MM.1S (cell line): ENCODE measurements at regions not wholly inside any gene's neighbourhood (a gene's known extent, or its start where the extent isn't known, plus 50 kb on each side); places are given as distances from the start of the nearest gene placed in this dataset.
"Not testable (repeated sequence)": the region's sequence is repeated elsewhere in the genome, so short reads cannot be mapped to it uniquely, and the experiment has no call there.

Experiments used
- DNase-seq: peaks from one replicate; pipeline ENCODE4 v3.0.0-alpha.2; 2015
- H2AFZ ChIP-seq: fragments of 300-600 bp; sonication (generic); 2 replicates; pipeline ENCODE4 v1.6.0; 2016; ENCODE audit warnings: antibody characterized with exemption, low read length
- H3F3A ChIP-seq: fragments of 300-600 bp; sonication (generic); 2 replicates; pipeline ENCODE4 v1.6.1; 2016; ENCODE audit warnings: mild to moderate bottlenecking, antibody characterized with exemption, low read length, moderate library complexity, mixed read lengths; ENCODE audit not compliant: insufficient read depth
- H3K27ac ChIP-seq: fragments of 300-600 bp; sonication (generic); 2 replicates; pipeline ENCODE4 v1.5.1; 2016; ENCODE audit warnings: mild to moderate bottlenecking, low read length
- H3K27me3 ChIP-seq: fragments of 300-600 bp; sonication (generic); replicated peaks from 2 replicates; pipeline ENCODE4 v1.6.0; 2016; ENCODE audit warnings: low read length; ENCODE audit not compliant: insufficient read depth
- H3K36me3 ChIP-seq: fragments of 300-600 bp; sonication (generic); replicated peaks from 2 replicates; pipeline ENCODE4 v1.6.1; 2016; ENCODE audit warnings: mild to moderate bottlenecking, low read length, mixed read lengths; ENCODE audit not compliant: insufficient read depth
- H3K4me1 ChIP-seq: fragments of 300-600 bp; sonication (generic); 2 replicates; pipeline ENCODE4 v1.6.1; 2016; ENCODE audit warnings: low read length, mixed read lengths
- H3K4me2 ChIP-seq: fragments of 300-600 bp; sonication (generic); 2 replicates; pipeline ENCODE4 v1.6.0; 2016; ENCODE audit warnings: low read depth, low read length
- H3K4me3 ChIP-seq: fragments of 300-600 bp; sonication (generic); 2 replicates; pipeline ENCODE4 v1.5.1; 2016; ENCODE audit warnings: low read length, mixed read lengths
- H3K79me2 ChIP-seq: fragments of 300-600 bp; sonication (generic); 2 replicates; pipeline ENCODE4 v1.6.1; 2016; ENCODE audit warnings: mixed run types, low read length, mixed read lengths
- H3K9ac ChIP-seq: fragments of 300-600 bp; sonication (generic); 2 replicates; pipeline ENCODE4 v1.6.1; 2016; ENCODE audit warnings: low read length, mixed read lengths
- H3K9me2 ChIP-seq: fragments of 300-600 bp; sonication (generic); replicated peaks from 2 replicates; pipeline ENCODE4 v1.6.1; 2016; ENCODE audit warnings: mild to moderate bottlenecking, low read length, mixed read lengths; ENCODE audit not compliant: insufficient read depth
- H3K9me3 ChIP-seq: fragments of 300-600 bp; sonication (generic); replicated peaks from 2 replicates; pipeline ENCODE4 v1.6.1; 2016; ENCODE audit warnings: mild to moderate bottlenecking, low read length, mixed read lengths; ENCODE audit not compliant: insufficient read depth
- H4K20me1 ChIP-seq: fragments of 300-600 bp; sonication (generic); 2 replicates; pipeline ENCODE4 v1.6.1; 2016; ENCODE audit warnings: mild to moderate bottlenecking, low read length, moderate library complexity, mixed read lengths; ENCODE audit not compliant: insufficient read depth
- EZH2 ChIP-seq: fragments of 300-600 bp; sonication (generic); optimal IDR thresholded peaks from 2 replicates; pipeline ENCODE3; 2017; ENCODE audit warnings: low read depth, mild to moderate bottlenecking, antibody characterized with exemption, low read length, mixed read lengths
- EZH2phosphoT487 ChIP-seq: fragments of 300-600 bp; sonication (generic); IDR thresholded peaks from 2 replicates; pipeline ENCODE4 v1.6.1; 2018; ENCODE audit warnings: antibody characterized with exemption, low read length
- TF ChIP-seq, protein P1 (sequence below): fragments of 300-600 bp; sonication (generic); IDR thresholded peaks from 2 replicates; pipeline ENCODE4 v1.5.1; 2016; ENCODE audit warnings: antibody characterized with exemption, low read length, mixed read lengths

GRCh38 chr20:17822540-17823408 is 123.0 kb downstream of the BANF2 start:
- DNase-seq: no peak
- Histone ChIP-seq H3K4me2 (no peak overlapping the region), H3K27ac (no peak overlapping the region), H3F3A (peaks cover 4% of the 10 kb centered on the region; the same call in 1 of the 2 replicates), H2AFZ (no peak overlapping the region), H3K27me3 (no peaks in the 10 kb centered on the region), H3K9ac (no peak overlapping the region), H3K9me3 (no peaks in the 10 kb centered on the region), H3K79me2 (no peaks in the 10 kb centered on the region), H3K4me3 (no peak overlapping the region), H3K9me2 (no peaks in the 10 kb centered on the region), H4K20me1 (no peaks in the 10 kb centered on the region), H3K4me1 (peaks cover 31% of the 10 kb centered on the region), H3K36me3 (no peaks in the 10 kb centered on the region)
- TF ChIP-seq EZH2phosphoT487: no peak
- no peak for TF ChIP-seq EZH2
- TF ChIP-seq, protein P1, sequence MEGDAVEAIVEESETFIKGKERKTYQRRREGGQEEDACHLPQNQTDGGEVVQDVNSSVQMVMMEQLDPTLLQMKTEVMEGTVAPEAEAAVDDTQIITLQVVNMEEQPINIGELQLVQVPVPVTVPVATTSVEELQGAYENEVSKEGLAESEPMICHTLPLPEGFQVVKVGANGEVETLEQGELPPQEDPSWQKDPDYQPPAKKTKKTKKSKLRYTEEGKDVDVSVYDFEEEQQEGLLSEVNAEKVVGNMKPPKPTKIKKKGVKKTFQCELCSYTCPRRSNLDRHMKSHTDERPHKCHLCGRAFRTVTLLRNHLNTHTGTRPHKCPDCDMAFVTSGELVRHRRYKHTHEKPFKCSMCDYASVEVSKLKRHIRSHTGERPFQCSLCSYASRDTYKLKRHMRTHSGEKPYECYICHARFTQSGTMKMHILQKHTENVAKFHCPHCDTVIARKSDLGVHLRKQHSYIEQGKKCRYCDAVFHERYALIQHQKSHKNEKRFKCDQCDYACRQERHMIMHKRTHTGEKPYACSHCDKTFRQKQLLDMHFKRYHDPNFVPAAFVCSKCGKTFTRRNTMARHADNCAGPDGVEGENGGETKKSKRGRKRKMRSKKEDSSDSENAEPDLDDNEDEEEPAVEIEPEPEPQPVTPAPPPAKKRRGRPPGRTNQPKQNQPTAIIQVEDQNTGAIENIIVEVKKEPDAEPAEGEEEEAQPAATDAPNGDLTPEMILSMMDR: no peak

DNA sequence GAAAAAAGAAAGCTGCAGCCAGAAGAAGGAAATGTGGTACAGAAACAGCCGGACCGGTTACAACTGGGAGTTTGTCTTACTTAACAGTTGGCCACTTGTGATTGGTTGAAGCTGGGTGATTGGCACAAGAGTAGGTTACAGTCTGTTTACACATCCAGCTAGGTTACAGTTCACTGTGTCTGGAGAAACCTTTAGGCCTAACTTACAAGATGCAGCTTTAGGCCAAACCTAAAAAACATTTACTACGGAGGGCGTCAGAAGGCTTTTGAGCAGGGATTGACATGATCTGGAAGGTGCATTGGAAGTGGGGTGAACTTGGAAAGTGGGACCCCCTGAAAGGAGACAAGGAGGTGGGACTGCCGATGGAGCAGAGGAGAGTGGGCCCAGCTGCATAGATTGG is 122.3 kb downstream of the BANF2 start:
- H3K4me1 ChIP-seq: peaks cover 31% of the 10 kb centered on the region
- H3K79me2 ChIP-seq: no peaks in the 10 kb centered on the region
- H3K4me2 ChIP-seq: peak overlapping the region; percentile 12; the same call in 1 of the 2 replicates
- peaks cover 4% of the 10 kb centered on the region; the same call in 1 of the 2 replicates for H3F3A ChIP-seq
- H3K27me3 ChIP-seq: no peaks in the 10 kb centered on the region
- H3K36me3 ChIP-seq: no peaks in the 10 kb centered on the region
- TF ChIP-seq, protein P1: no peak
- TF ChIP-seq EZH2phosphoT487 (no peak), EZH2 (no peak)
- DNase-seq: peak; percentile 54
- no peaks in the 10 kb centered on the region for H4K20me1 ChIP-seq
- H3K9me2 ChIP-seq: no peaks in the 10 kb centered on the region
- peak overlapping the region; percentile 20; the same call in 1 of the 2 replicates for H2AFZ ChIP-seq
- H3K9me3 ChIP-seq: no peaks in the 10 kb centered on the region
- H3K27ac ChIP-seq: no peak overlapping the region; the same call in 1 of the 2 replicates
- H3K9ac ChIP-seq: no peak overlapping the region
- H3K4me3 ChIP-seq: no peak overlapping the region

DNA sequence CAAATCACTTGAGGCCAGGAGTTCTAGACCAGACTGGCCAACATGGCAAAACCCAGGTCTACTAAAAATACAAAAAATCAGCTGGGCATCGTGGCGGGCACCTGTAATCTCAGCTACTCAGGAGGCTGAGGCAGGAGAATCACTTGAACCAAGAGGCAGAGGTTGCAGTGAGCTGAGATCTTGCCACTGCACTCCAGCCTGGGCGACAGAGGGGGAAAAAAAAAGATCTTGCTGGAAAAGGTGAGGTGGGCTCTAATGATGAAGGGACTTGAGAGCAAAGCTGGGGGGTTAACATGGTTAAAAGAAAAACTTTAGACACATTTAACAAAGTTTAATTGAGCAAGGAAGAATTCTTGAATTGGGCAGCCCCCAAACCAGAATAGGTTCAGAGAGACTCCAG is 121.8 kb downstream of the BANF2 start:
- H3K79me2 ChIP-seq, H3K27me3 ChIP-seq, H3K9me3 ChIP-seq, H3K9ac ChIP-seq, H3K9me2 ChIP-seq, DNase-seq, H4K20me1 ChIP-seq, H3K4me3 ChIP-seq, H3K27ac ChIP-seq, H3K36me3 ChIP-seq, H3F3A ChIP-seq: not testable (repeated sequence)
- Histone ChIP-seq H3K4me1 (peaks cover 30% of the 10 kb centered on the region), H2AFZ (peak overlapping the region; percentile 20; the same call in 1 of the 2 replicates), H3K4me2 (peak overlapping the region; percentile 12; the same call in 1 of the 2 replicates)
